K562 (cell line): ENCODE measurements at regions not wholly inside any gene's neighbourhood (a gene's known extent, or its start where the extent isn't known, plus 50 kb on each side); places are given as distances from the start of the nearest gene placed in this dataset.

Experiments
- HEY1 ChIP-seq: fragments of 250-450 bp; sonication (Bioruptor Pico); IDR thresholded peaks from 2 replicates; pipeline ENCODE4 v1.5.0; 2020; ENCODE audit warnings: mild to moderate bottlenecking, moderate library complexity, borderline replicate concordance
- MAFG ChIP-seq: fragments of 450-650 bp; conservative IDR thresholded peaks from 2 replicates; pipeline ENCODE4 v1.6.1; 2016; ENCODE audit warnings: missing genetic modification characterization, missing compliant biosample characterization
- MED1 ChIP-seq: sonication (generic); formaldehyde crosslinking; IDR thresholded peaks from 2 replicates; pipeline ENCODE4 v1.8.1; 2023; ENCODE audit warnings: missing genetic modification reagents, borderline replicate concordance
- MYNN ChIP-seq, 2 experiments: sonication (generic); formaldehyde crosslinking in 1 of 2; IDR thresholded peaks; 2 replicates each; pipeline versions ENCODE4 v1.5.0 to v1.6.1; 2016 to 2020; ENCODE audit warnings: antibody characterized with exemption in 1 of 2, missing genetic modification reagents in 1 of 2
- NFIC ChIP-seq: fragments of 450-650 bp; IDR thresholded peaks from 2 replicates; pipeline ENCODE4 v1.6.1; 2017; ENCODE audit warnings: mild to moderate bottlenecking, inconsistent platforms
- PKNOX1 ChIP-seq: fragments of 450-650 bp; IDR thresholded peaks from 2 replicates; pipeline ENCODE4 v1.6.1; 2016
- POLR2A ChIP-seq: fragments of 450-650 bp; conservative IDR thresholded peaks from 2 replicates; pipeline ENCODE4 v1.6.1; 2016
- POLR2AphosphoS5 ChIP-seq: IDR thresholded peaks from 2 replicates; pipeline ENCODE4 v1.6.1; 2011; ENCODE audit warnings: mild to moderate bottlenecking, low read depth, low read length, moderate library complexity; ENCODE audit not compliant: control insufficient read depth, insufficient read depth
- TEAD4 ChIP-seq, 2 experiments: sonication (generic) in 1 of 2; formaldehyde crosslinking in 1 of 2; IDR thresholded peaks; 2 replicates each; pipeline versions ENCODE4 v1.6.1 to v1.8.0; 2012 to 2022; ENCODE audit warnings: borderline replicate concordance in 1 of 2, inconsistent platforms in 1 of 2, low read length in 1 of 2, mild to moderate bottlenecking in 1 of 2, missing genetic modification reagents in 1 of 2
- ZNF175 ChIP-seq: fragments of 200-800 bp; sonication (Bioruptor generic); IDR thresholded peaks from 2 replicates; pipeline ENCODE4 v1.6.1; 2016; ENCODE audit warnings: low read depth, mild to moderate bottlenecking, missing genetic modification characterization, missing compliant biosample characterization
- ZNF184 ChIP-seq: sonication (generic); formaldehyde crosslinking; IDR thresholded peaks from 2 replicates; pipeline ENCODE4 v1.5.0; 2020; ENCODE audit warnings: missing genetic modification reagents
- ZNF384 ChIP-seq: IDR thresholded peaks from 2 replicates; pipeline ENCODE4 v1.6.1; 2012; ENCODE audit warnings: low read depth, low read length, improper control_type of control experiment

DNA sequence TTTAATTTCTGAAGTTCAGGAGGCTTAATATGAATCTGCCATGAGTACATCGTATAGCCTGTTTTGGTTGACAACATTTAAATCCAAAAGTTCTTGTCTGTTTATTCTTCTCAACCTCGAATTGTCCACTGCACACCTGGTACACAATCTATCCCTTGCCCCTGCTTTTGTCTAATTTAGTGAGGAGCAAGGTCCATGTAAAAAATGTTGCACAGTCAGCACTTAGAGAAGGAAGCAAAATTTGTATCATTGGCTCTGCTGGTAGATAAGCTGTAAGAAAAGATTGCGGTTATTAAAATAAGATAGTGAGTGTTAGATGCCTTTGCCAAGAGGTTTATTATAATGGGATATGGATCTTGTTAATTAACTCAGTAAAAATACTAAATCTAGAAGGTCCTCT is 761.5 kb downstream of the RAPGEF2 start:
- TF ChIP-seq MED1 (CRISPR knock-in tag), result no peak
- no peak for TF ChIP-seq MAFG (tag)
- TF ChIP-seq HEY1, result no peak
- no peak for TF ChIP-seq POLR2AphosphoS5
- TF ChIP-seq ZNF175 (CRISPR knock-in tag), result no peak
- TF ChIP-seq PKNOX1, result no peak
- no peak for TF ChIP-seq ZNF184 (CRISPR knock-in tag)
- TF ChIP-seq NFIC, result no peak
- TF ChIP-seq MYNN (IDR thresholded peaks at IDR 0.05), result no peak
- no peak for TF ChIP-seq MYNN (CRISPR knock-in tag; IDR thresholded peaks at IDR 0.05)
- no peak for TF ChIP-seq TEAD4 (IDR thresholded peaks at IDR 0.05; ENCODE audit: low read length)
- TF ChIP-seq TEAD4 (CRISPR knock-in tag; IDR thresholded peaks at IDR 0.05; ENCODE audit: borderline replicate concordance), result no peak
- no peak for TF ChIP-seq POLR2A
- TF ChIP-seq ZNF384, result no peak
